ENCODE measurements at regions not wholly inside any gene's neighbourhood (a gene's known extent, or its start where the extent isn't known, plus 50 kb on each side); places are given as distances from the start of the nearest gene placed in this dataset.
"Not testable (repeated sequence)": the region's sequence is repeated elsewhere in the genome, so short reads cannot be mapped to it uniquely, and the experiment has no call there.

DNA sequence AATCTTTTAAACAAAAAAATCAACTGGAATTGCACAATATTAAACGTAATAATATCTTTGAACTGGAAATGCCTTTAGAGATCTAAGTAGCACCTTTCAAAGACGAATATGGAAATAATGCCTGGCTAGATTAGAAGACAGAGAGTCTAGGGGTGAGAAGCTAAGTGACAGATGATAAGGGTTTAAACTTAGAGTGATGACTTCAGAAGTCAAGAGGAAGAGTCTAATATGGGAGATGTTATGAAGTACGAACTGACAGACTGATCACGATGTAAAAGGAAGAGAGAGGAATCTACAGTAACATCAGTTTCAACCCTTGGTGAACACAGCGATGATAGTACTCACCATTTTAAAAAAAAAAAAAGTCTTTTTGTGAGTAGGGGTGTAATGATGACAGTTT, 57.9 kb downstream of the HINT1 start:
- Mint-ChIP-seq H3K36me3 (ENCODE audit: insufficient read depth, unreplicated experiment) (no peaks in the 10 kb centered on the region), H3K4me1 (ENCODE audit: insufficient read depth, unreplicated experiment) (peaks cover 5% of the 10 kb centered on the region), H3K9me3 (ENCODE audit: unreplicated experiment) (no peaks in the 10 kb centered on the region), H3K27ac (ENCODE audit: low read depth, unreplicated experiment) (no peak overlapping the region), H3K27me3 (ENCODE audit: insufficient read depth, unreplicated experiment) (no peaks in the 10 kb centered on the region), H3K4me3 (ENCODE audit: unreplicated experiment) (no peak overlapping the region)
- intact Hi-C loops (cut with micrococcal nuclease) = no loop called here
- TF ChIP-seq CTCF (IDR thresholded peaks at IDR 0.05; ENCODE audit: unreplicated experiment) = no peak
- no TSS peak for BruUV-seq (replicated peaks)
- ChIA-PET CTCF (interaction anchor here (0.6 to 5.0 kb wide), 9 partner anchors 119 to 1339 kb away, joined by 3 to 43 read pairs (median 3); no protein-coding TSS in a partner anchor), POLR2A (interaction anchor here (0.5 to 1.0 kb wide), 4 partner anchors 11 to 818 kb away, joined by 3 read pairs; no protein-coding TSS in a partner anchor)
- DNase-seq (ENCODE audit: unreplicated experiment) = no peak

DNA sequence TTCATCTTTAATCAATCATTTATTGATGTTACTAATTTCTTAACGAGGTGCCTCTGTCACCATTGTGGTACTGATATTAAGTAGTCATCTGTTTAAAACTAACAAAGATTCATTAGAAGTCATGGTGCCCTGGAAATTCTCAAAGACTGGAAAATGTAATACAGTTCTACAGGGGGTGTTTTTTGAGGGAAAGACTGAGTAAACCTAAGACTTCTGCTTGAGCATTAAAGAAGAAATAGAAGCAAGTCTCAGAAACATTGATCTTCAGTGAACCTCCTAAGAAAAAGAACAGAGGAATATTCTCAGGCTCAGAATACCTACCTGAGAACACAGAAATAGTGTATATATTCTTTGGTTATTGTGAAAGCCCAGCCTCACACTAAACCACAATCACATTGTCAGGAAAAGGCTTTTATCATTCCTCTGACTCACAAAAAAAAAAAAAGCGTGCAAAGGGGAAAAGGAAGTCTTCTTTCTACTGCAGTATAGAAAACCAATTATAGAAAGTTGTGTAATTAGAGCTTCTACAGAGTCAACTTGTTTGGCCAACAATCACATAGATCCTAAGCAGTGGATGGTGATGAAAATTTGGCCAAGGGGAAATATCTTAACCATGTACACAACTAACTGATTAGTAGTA, 60.8 kb downstream of the HINT1 start:
- no peaks in the 10 kb centered on the region for H3K27me3 Mint-ChIP-seq (ENCODE audit: insufficient read depth, unreplicated experiment)
- DNase-seq (ENCODE audit: unreplicated experiment) = peak; percentile 65
- ChIA-PET CTCF (interaction anchor here (0.6 kb wide), 1 partner anchor 1076 kb away, joined by 3 read pairs; no protein-coding TSS in a partner anchor), POLR2A (interaction anchor here (0.6 kb wide), 1 partner anchor 9 kb away, joined by 3 read pairs; no protein-coding TSS in a partner anchor)
- no peaks in the 10 kb centered on the region for H3K4me1 Mint-ChIP-seq (ENCODE audit: insufficient read depth, unreplicated experiment)
- H3K9me3 Mint-ChIP-seq (ENCODE audit: unreplicated experiment) = no peaks in the 10 kb centered on the region
- H3K36me3 Mint-ChIP-seq (ENCODE audit: insufficient read depth, unreplicated experiment) = no peaks in the 10 kb centered on the region
- intact Hi-C loops (cut with micrococcal nuclease) = no loop called here
- H3K4me3 Mint-ChIP-seq (ENCODE audit: unreplicated experiment) = no peak overlapping the region
- no TSS peak for BruUV-seq (replicated peaks)
- no peak overlapping the region for H3K27ac Mint-ChIP-seq (ENCODE audit: low read depth, unreplicated experiment)
- no peak for TF ChIP-seq CTCF (IDR thresholded peaks at IDR 0.05; ENCODE audit: unreplicated experiment)

DNA sequence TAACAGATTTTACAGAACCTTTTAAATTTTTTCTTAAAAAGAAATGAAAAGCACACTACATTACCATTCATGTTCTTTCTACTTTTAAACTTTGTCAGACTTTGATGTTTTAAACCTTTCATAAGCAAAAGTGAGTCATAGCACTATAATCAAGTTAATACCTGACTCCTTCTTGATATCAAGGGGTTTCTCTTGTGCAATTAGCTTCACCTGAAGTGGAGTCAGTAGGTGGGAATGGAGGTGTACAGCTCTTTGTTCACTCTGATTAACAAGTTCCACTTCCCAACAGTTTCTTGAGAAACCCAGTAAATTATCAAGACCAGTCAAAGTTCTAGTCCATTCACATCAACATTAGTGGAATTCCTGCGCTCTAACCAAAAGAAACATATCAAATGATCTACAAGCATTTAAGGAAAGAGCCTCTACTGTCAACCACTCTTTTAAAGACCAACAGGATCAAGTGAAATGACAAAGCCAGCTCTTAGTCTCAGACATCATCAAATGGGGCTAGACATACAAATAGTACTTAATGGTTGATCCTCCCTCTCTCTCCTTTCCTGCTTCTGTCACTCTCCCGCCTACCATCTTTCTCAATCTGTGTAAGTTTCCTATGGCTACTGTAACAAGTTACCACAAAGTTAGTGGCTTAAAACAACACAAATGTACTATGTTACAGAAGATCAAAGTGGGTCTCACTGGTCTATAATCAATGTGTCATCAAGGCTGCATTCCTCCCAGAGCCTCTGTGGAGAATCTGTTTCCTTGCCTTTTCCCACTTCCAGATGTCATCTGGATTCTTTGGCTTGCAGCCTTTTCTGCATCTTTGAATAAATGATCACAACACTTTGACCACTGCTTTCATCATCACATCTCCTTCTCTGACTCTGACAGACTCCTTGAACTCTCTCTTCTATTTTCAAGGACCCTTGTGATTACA, 68.0 kb downstream of the HINT1 start:
- POLR2A ChIA-PET = interaction anchor here (1.2 kb wide), 1 partner anchor 11 kb away, joined by 3 read pairs; no protein-coding TSS in a partner anchor
- Mint-ChIP-seq H3K4me1 (ENCODE audit: insufficient read depth, unreplicated experiment) (no peaks in the 10 kb centered on the region), H3K27ac (ENCODE audit: low read depth, unreplicated experiment) (no peak overlapping the region), H3K4me3 (ENCODE audit: unreplicated experiment) (no peak overlapping the region), H3K36me3 (ENCODE audit: insufficient read depth, unreplicated experiment) (no peaks in the 10 kb centered on the region), H3K9me3 (ENCODE audit: unreplicated experiment) (peaks cover 7% of the 10 kb centered on the region), H3K27me3 (ENCODE audit: insufficient read depth, unreplicated experiment) (no peaks in the 10 kb centered on the region)
- BruUV-seq (replicated peaks) = no TSS peak
- no peak for TF ChIP-seq CTCF (IDR thresholded peaks at IDR 0.05; ENCODE audit: unreplicated experiment)
- intact Hi-C loops (cut with micrococcal nuclease) = no loop called here
- no peak for DNase-seq (ENCODE audit: unreplicated experiment)
- CTCF ChIA-PET = interaction anchor here (0.6 to 1.1 kb wide), 5 partner anchors 12 to 978 kb away, joined by 3 to 5 read pairs (median 3); no protein-coding TSS in a partner anchor

DNA sequence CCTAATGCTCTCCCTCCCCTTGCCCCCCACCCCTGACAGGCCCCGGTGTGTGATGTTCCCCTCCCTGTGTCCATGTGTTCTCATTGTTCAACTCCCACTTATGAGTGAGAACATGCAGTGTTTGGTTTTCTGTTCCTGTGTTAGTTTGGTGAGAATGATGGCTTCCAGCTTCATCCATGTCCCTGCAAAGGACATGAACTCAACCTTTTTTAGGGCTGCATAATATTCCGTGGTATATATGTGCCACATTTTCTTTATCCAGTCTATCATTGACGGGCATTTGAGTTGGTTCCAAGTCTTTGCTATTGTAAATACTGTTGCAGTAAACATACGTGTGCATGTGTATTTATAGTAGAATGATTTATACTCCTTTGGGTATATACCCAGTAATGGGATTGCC, 69.5 kb downstream of the HINT1 start:
- intact Hi-C loops (cut with micrococcal nuclease); BruUV-seq (replicated peaks); H3K27ac Mint-ChIP-seq (ENCODE audit: low read depth, unreplicated experiment); DNase-seq (ENCODE audit: unreplicated experiment); H3K27me3 Mint-ChIP-seq (ENCODE audit: insufficient read depth, unreplicated experiment); H3K4me3 Mint-ChIP-seq (ENCODE audit: unreplicated experiment); H3K9me3 Mint-ChIP-seq (ENCODE audit: unreplicated experiment); POLR2A ChIA-PET; H3K36me3 Mint-ChIP-seq (ENCODE audit: insufficient read depth, unreplicated experiment); H3K4me1 Mint-ChIP-seq (ENCODE audit: insufficient read depth, unreplicated experiment): not testable (repeated sequence)
- CTCF ChIA-PET = interaction anchor here (0.7 kb wide), 2 partner anchors 36 to 1598 kb away, joined by 3 read pairs; no protein-coding TSS in a partner anchor
